OCI-LY3 (cell line): ENCODE measurements at regions not wholly inside any gene's neighbourhood (a gene's known extent, or its start where the extent isn't known, plus 50 kb on each side); places are given as distances from the start of the nearest gene placed in this dataset.

Experiments
- H2AFZ ChIP-seq: fragments of 200-600, 300-600 bp; shearing (Covaris generic); 2 replicates; pipeline ENCODE4 v1.6.0; 2014; ENCODE audit warnings: antibody characterized with exemption, low read depth, low read length
- H3K27ac ChIP-seq: fragments of 200-600, 300-600 bp; sonication (generic); 2 replicates; pipeline ENCODE4 v1.5.1; 2014; ENCODE audit warnings: mild to moderate bottlenecking, low read length, moderate library complexity, mixed read lengths
- H3K27me3 ChIP-seq: fragments of 200-600, 300-600 bp; sonication (generic); 2 replicates; pipeline ENCODE4 v1.6.1; 2014; ENCODE audit warnings: low read depth, low read length, mixed read lengths
- H3K36me3 ChIP-seq: fragments of 200-600, 300-600 bp; sonication (generic); replicated peaks from 2 replicates; pipeline ENCODE3; 2014; ENCODE audit warnings: low read depth, low read length, mixed read lengths
- H3K4me1 ChIP-seq: fragments of 300-600, 200-600 bp; sonication (generic); 2 replicates; pipeline ENCODE4 v1.6.1; 2014; ENCODE audit warnings: low read length, mixed read lengths
- H3K4me2 ChIP-seq: fragments of 200-600, 300-600 bp; sonication (generic); 2 replicates; pipeline ENCODE4 v1.6.1; 2014; ENCODE audit warnings: low read length, mixed read lengths
- H3K4me3 ChIP-seq: fragments of 300-600, 200-600 bp; sonication (generic); 2 replicates; pipeline ENCODE4 v1.5.1; 2014; ENCODE audit warnings: antibody characterized with exemption, mild to moderate bottlenecking, low read length, moderate library complexity
- H3K79me2 ChIP-seq: fragments of 300-600, 200-600 bp; shearing (Covaris generic); 2 replicates; pipeline ENCODE4 v1.6.1; 2014; ENCODE audit warnings: mild to moderate bottlenecking, low read length, mixed read lengths
- H3K9ac ChIP-seq: fragments of 300-600, 200-600 bp; shearing (Covaris generic); 2 replicates; pipeline ENCODE4 v1.6.0; 2014; ENCODE audit warnings: mild to moderate bottlenecking, low read length, moderate library complexity
- H3K9me3 ChIP-seq: fragments of 200-600, 300-600 bp; shearing (Covaris generic); 2 replicates; pipeline ENCODE4 v1.6.1; 2014; ENCODE audit warnings: low read length, mixed read lengths; ENCODE audit not compliant: insufficient read depth
- H4K20me1 ChIP-seq: fragments of 200-600, 300-600 bp; sonication (generic); 2 replicates; pipeline ENCODE4 v1.6.1; 2016; ENCODE audit warnings: low read length, mixed read lengths; ENCODE audit not compliant: insufficient read depth
- EZH2phosphoT487 ChIP-seq: fragments of 200-600 bp; shearing (Covaris generic); IDR thresholded peaks from 2 replicates; pipeline ENCODE4 v1.6.1; 2018; ENCODE audit warnings: antibody characterized with exemption, mixed run types, low read depth
- TF ChIP-seq, protein P1 (sequence below): fragments of 200-600, 300-600 bp; sonication (generic); IDR thresholded peaks from 2 replicates; pipeline ENCODE4 v1.5.1; 2014; ENCODE audit warnings: antibody characterized with exemption, low read length, low read depth

DNA sequence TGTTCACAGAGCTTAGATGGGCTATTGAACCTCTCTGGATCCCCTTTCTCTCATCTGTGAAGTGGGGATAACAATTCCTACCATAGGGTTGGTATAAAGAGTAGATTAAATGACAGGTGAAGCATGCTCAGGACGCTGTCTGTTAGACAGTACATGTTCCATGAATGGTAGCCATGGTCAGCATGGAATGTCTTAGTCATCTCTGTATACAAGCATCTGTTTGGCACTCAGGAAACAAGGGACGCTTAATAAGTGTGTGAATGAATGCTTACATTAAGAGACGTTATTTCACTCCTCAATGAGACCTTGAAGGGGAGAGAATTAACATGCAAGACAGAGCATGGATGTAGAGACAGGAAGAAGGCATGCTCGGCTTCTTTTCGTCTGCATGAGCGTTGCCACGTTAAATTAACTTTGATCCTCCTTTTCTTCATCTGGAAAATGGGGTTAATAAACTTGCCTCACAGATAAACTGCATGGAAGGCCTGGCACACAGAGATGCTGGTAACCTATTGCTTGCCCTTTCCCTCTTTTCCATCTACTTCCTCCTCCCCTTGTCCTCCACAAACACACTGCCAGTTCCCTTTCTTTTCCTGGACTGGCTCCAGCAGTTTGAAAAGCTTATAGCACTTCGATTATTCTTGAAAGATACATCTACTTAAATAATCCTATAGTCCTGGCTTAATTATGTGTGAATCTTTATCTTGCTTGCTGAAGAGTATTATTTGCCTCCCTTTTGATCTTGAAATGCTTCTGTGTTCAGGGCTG is 267.2 kb upstream of the MTNR1B start:
- H3K9ac ChIP-seq = no peak overlapping the region
- peaks cover 11% of the 10 kb centered on the region for H3K4me1 ChIP-seq
- H3K27ac ChIP-seq = no peak overlapping the region
- no peaks in the 10 kb centered on the region for H4K20me1 ChIP-seq
- no peaks in the 10 kb centered on the region for H3K27me3 ChIP-seq
- TF ChIP-seq, protein P1, sequence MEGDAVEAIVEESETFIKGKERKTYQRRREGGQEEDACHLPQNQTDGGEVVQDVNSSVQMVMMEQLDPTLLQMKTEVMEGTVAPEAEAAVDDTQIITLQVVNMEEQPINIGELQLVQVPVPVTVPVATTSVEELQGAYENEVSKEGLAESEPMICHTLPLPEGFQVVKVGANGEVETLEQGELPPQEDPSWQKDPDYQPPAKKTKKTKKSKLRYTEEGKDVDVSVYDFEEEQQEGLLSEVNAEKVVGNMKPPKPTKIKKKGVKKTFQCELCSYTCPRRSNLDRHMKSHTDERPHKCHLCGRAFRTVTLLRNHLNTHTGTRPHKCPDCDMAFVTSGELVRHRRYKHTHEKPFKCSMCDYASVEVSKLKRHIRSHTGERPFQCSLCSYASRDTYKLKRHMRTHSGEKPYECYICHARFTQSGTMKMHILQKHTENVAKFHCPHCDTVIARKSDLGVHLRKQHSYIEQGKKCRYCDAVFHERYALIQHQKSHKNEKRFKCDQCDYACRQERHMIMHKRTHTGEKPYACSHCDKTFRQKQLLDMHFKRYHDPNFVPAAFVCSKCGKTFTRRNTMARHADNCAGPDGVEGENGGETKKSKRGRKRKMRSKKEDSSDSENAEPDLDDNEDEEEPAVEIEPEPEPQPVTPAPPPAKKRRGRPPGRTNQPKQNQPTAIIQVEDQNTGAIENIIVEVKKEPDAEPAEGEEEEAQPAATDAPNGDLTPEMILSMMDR = no peak
- TF ChIP-seq EZH2phosphoT487 = no peak
- H3K36me3 ChIP-seq = no peaks in the 10 kb centered on the region
- no peak overlapping the region for H2AFZ ChIP-seq
- H3K4me2 ChIP-seq = no peak overlapping the region
- no peaks in the 10 kb centered on the region for H3K79me2 ChIP-seq
- no peak overlapping the region for H3K4me3 ChIP-seq
- H3K9me3 ChIP-seq = no peaks in the 10 kb centered on the region

DNA sequence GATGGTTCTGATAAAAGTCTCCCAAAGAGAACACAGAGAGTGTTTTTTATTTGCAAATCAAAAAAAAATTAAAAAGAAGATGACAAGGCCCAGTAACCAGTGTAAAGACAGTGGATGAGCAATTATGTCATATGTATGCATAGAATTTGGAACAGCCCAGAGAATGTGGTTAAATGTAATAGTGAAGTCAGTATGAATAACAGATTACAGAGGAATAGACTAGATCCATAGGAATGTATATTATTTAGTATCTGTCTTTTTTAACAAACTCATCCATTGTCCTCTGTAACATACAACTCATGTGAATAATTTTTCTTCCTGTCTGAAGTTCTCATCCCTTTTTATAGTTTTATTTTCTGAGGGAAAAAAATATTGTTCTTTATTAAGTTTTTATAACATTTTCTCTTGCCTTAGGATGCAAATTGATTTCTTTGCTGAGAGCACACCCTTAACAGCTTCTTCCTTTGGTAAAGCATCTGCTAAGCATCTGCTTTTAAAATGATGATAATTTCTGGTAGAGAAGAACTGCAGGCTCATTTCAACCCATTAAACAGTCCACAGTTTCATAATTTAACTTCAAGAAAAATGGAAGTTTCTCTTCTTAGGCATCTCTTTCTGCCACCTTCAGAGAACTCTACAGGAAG is 266.5 kb upstream of the MTNR1B start:
- Histone ChIP-seq H3K27me3 (no peaks in the 10 kb centered on the region), H2AFZ (no peak overlapping the region), H3K79me2 (no peaks in the 10 kb centered on the region), H3K9ac (no peak overlapping the region), H3K27ac (no peak overlapping the region), H3K4me2 (no peak overlapping the region), H3K36me3 (no peaks in the 10 kb centered on the region), H3K4me1 (peaks cover 4% of the 10 kb centered on the region), H3K9me3 (no peaks in the 10 kb centered on the region), H3K4me3 (no peak overlapping the region), H4K20me1 (no peaks in the 10 kb centered on the region)
- TF ChIP-seq, protein P1 = no peak
- TF ChIP-seq EZH2phosphoT487 = no peak

DNA sequence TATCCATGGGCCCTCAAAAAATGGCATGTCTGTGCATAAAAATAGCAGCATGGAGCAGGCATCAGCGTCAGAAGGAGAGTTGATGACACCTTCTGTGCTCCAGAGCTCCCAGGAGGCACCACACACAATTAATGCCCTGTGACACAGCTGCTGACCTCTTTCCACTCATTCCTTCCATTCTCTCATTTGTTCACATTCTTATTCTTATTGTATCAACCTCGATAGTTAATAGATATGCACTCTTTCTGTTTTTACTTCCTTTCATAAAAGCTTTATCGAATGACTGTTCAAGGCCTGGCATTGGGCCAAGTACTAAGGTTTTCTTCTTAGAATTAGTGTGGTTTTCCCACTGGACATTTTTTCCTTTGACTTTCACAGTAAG is 266.0 kb upstream of the MTNR1B start:
- TF ChIP-seq, protein P1 = no peak
- TF ChIP-seq EZH2phosphoT487 = no peak
- no peaks in the 10 kb centered on the region for H3K36me3 ChIP-seq

DNA sequence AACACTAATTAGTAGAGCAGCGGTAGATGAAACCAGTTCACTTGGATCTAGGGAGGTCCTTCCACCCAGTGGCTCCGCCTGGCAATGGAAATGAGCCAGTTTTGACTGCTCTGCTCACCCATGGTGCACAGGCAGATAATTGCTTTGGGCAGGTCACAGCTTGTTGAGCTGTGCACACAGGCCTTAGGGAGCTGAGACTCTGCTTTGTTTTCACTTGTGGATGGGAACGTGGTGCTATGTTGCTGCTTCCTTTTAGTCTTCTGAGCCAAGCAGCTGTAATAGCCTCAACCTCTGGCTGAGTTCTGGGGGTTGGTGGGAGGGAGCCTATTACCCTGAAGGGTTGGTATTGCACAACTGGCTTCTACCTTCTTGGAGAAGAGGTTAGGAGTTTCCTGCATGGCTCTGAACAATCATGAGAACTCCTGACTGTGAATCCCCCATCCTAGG is 262.3 kb upstream of the MTNR1B start:
- H3K4me3 ChIP-seq = no peak overlapping the region
- no peak for TF ChIP-seq EZH2phosphoT487
- H3K27me3 ChIP-seq = no peaks in the 10 kb centered on the region
- H3K4me2 ChIP-seq = no peak overlapping the region
- no peaks in the 10 kb centered on the region for H3K36me3 ChIP-seq
- no peaks in the 10 kb centered on the region for H3K4me1 ChIP-seq
- no peak overlapping the region for H2AFZ ChIP-seq
- H4K20me1 ChIP-seq = no peaks in the 10 kb centered on the region
- H3K79me2 ChIP-seq = no peaks in the 10 kb centered on the region
- no peaks in the 10 kb centered on the region for H3K9me3 ChIP-seq
- H3K27ac ChIP-seq = no peak overlapping the region
- no peak overlapping the region for H3K9ac ChIP-seq

More for the DNA sequence above, 266.0 kb upstream of the MTNR1B start:
- Histone ChIP-seq H3K79me2 (no peaks in the 10 kb centered on the region), H3K27ac (no peak overlapping the region), H3K4me1 (no peaks in the 10 kb centered on the region), H3K4me2 (no peak overlapping the region), H3K9me3 (no peaks in the 10 kb centered on the region), H2AFZ (no peak overlapping the region), H3K27me3 (no peaks in the 10 kb centered on the region), H3K4me3 (no peak overlapping the region), H3K9ac (no peak overlapping the region), H4K20me1 (no peaks in the 10 kb centered on the region)
